Fibroblast of pulmonary artery (primary cell): ENCODE measurements at regions not wholly inside any gene's neighbourhood (a gene's known extent, or its start where the extent isn't known, plus 50 kb on each side); places are given as distances from the start of the nearest gene placed in this dataset.

Experiments used
- DNase-seq: peaks from one replicate; pipeline ENCODE4 v3.0.0-alpha.2; 2010; ENCODE audit warnings: low read depth
- H3K4me3 ChIP-seq: replicated peaks from 2 replicates; pipeline ENCODE4 v1.5.1; 2011; ENCODE audit warnings: low read depth, mild to moderate bottlenecking, control low read depth, low read length, moderate library complexity
- CTCF ChIP-seq: IDR thresholded peaks from 2 replicates; pipeline ENCODE4 v1.5.1; 2011; ENCODE audit warnings: mild to moderate bottlenecking, control low read depth, low read length, inconsistent platforms; ENCODE audit errors: missing control alignments

GRCh38 chr7:26562841-26563240 lies 271.2 kb downstream of the SNX10 start:
- no peak overlapping the region for H3K4me3 ChIP-seq
- TF ChIP-seq CTCF: no peak
- no peak for DNase-seq

- TF ChIP-seq CTCF: no peak
- DNase-seq: no peak
- H3K4me3 ChIP-seq: no peak overlapping the region
Measured at GRCh38 chr7:26563406-26563805, 271.7 kb downstream of the SNX10 start.

- H3K4me3 ChIP-seq: no peak overlapping the region
- TF ChIP-seq CTCF: no peak
- DNase-seq: no peak
Measured at GRCh38 chr7:26567266-26567665, 275.6 kb downstream of the SNX10 start.

- no peak for DNase-seq
- TF ChIP-seq CTCF: no peak
- H3K4me3 ChIP-seq: no peak overlapping the region
Measured at GRCh38 chr7:26574476-26574875, 282.8 kb downstream of the SNX10 start.

GRCh38 chr7:26580064-26580591 lies 284.3 kb downstream of the SKAP2 start:
- no peak for TF ChIP-seq CTCF
- H3K4me3 ChIP-seq: no peak overlapping the region
- DNase-seq: no peak

GRCh38 chr7:26580711-26581110 lies 283.7 kb downstream of the SKAP2 start:
- no peak for TF ChIP-seq CTCF
- DNase-seq: no peak
- H3K4me3 ChIP-seq: no peak overlapping the region

- no peak for DNase-seq
Measured at GRCh38 chr7:26583094-26583648, 281.2 kb downstream of the SKAP2 start.

More at GRCh38 chr7:26583094-26583648, 281.2 kb downstream of the SKAP2 start:
- no peak for TF ChIP-seq CTCF
- no peak overlapping the region for H3K4me3 ChIP-seq
